ENCODE measurements at regions not wholly inside any gene's neighbourhood (a gene's known extent, or its start where the extent isn't known, plus 50 kb on each side); places are given as distances from the start of the nearest gene placed in this dataset.
A peak's percentile ranks its signal among the peaks of the same experiment; 100 is the strongest.

- intact Hi-C loops (cut with DNase I): no loop called here
- ATAC-seq: no peak
- DNase-seq (ENCODE audit: low spot score): no peak
Observed at GRCh38 chr3:194971009-194971408, 285.3 kb downstream of the FAM43A start.

- intact Hi-C loops (cut with DNase I): no loop called here
Observed at GRCh38 chr3:194971965-194972364, 286.3 kb downstream of the FAM43A start.

GRCh38 chr3:194972641-194973040, 287.0 kb downstream of the FAM43A start:
- intact Hi-C loops (cut with DNase I): no loop called here
- no peak for DNase-seq (ENCODE audit: low spot score)
- ATAC-seq: no peak

More at GRCh38 chr3:194971965-194972364, 286.3 kb downstream of the FAM43A start:
- no peak for ATAC-seq
- DNase-seq (ENCODE audit: low spot score): no peak

GRCh38 chr3:194973366-194974000, 287.8 kb downstream of the FAM43A start:
- DNase-seq (ENCODE audit: low spot score): no peak

GRCh38 chr3:194974468-194975135, 288.9 kb downstream of the FAM43A start:
- intact Hi-C loops (cut with DNase I): no loop called here
- ATAC-seq (no peak), DNase-seq (ENCODE audit: low spot score) (no peak)

More at GRCh38 chr3:194973366-194974000, 287.8 kb downstream of the FAM43A start:
- intact Hi-C loops (cut with DNase I): no loop called here
- no peak for ATAC-seq

- DNase-seq (ENCODE audit: low spot score): no peak
- ATAC-seq: no peak
- intact Hi-C loops (cut with DNase I): no loop called here
Observed at GRCh38 chr3:194976049-194976451, 290.4 kb downstream of the FAM43A start.

- intact Hi-C loops (cut with DNase I): no loop called here
- no peak for DNase-seq (ENCODE audit: low spot score)
- no peak for ATAC-seq
Observed at GRCh38 chr3:194976874-194977273, 291.2 kb downstream of the FAM43A start.

- ATAC-seq: no peak
- DNase-seq (ENCODE audit: low spot score): no peak
- intact Hi-C loops (cut with DNase I): no loop called here
Observed at GRCh38 chr3:194977356-194977755, 291.7 kb downstream of the FAM43A start.

GRCh38 chr3:194979173-194979572, 291.8 kb downstream of the XXYLT1 start:
- no peak for DNase-seq (ENCODE audit: low spot score)
- intact Hi-C loops (cut with DNase I): no loop called here
- ATAC-seq: no peak

- DNase-seq (ENCODE audit: low spot score) (no peak), ATAC-seq (no peak)
- intact Hi-C loops (cut with DNase I): no loop called here
Observed at GRCh38 chr3:194982472-194982871, 288.5 kb downstream of the XXYLT1 start.

- ATAC-seq (no peak), DNase-seq (ENCODE audit: low spot score) (no peak)
- intact Hi-C loops (cut with DNase I): no loop called here
Observed at GRCh38 chr3:194983121-194983520, 287.8 kb downstream of the XXYLT1 start.

GRCh38 chr3:194983620-194984019, 287.3 kb downstream of the XXYLT1 start:
- no peak for ATAC-seq
- no peak for DNase-seq (ENCODE audit: low spot score)
- intact Hi-C loops (cut with DNase I): no loop called here

GRCh38 chr3:194984066-194984465, 286.9 kb downstream of the XXYLT1 start:
- intact Hi-C loops (cut with DNase I): no loop called here
- ATAC-seq: no peak
- no peak for DNase-seq (ENCODE audit: low spot score)

- ATAC-seq (peak; percentile 14), DNase-seq (ENCODE audit: low spot score) (no peak)
- intact Hi-C loops (cut with DNase I): no loop called here
Observed at GRCh38 chr3:194984622-194985021, 286.3 kb downstream of the XXYLT1 start.

- ATAC-seq: peak; percentile 91
- intact Hi-C loops (cut with DNase I): no loop called here
- peak; percentile 87 for DNase-seq (ENCODE audit: low spot score)
Observed at GRCh38 chr3:194985031-194985578, 285.9 kb downstream of the XXYLT1 start.

GRCh38 chr3:194986208-194987043, 284.5 kb downstream of the XXYLT1 start:
- intact Hi-C loops (cut with DNase I): no loop called here

GRCh38 chr3:194987571-194988494, 283.1 kb downstream of the XXYLT1 start:
- no peak for ATAC-seq
- intact Hi-C loops (cut with DNase I): no loop called here
- no peak for DNase-seq (ENCODE audit: low spot score)

More at GRCh38 chr3:194986208-194987043, 284.5 kb downstream of the XXYLT1 start:
- DNase-seq (ENCODE audit: low spot score) (no peak), ATAC-seq (no peak)

GRCh38 chr3:194988495-194989165, 282.3 kb downstream of the XXYLT1 start:
- DNase-seq (ENCODE audit: low spot score) (no peak), ATAC-seq (no peak)
- intact Hi-C loops (cut with DNase I): no loop called here
